Activated CD4-positive, alpha-beta T cell treated with anti-CD3 and anti-CD28 coated beads, Interleukin-2, amount 10 ng/mL, durations not matched to agents 24 days and 14 days (primary cell): ENCODE measurements at regions not wholly inside any gene's neighbourhood (a gene's known extent, or its start where the extent isn't known, plus 50 kb on each side); places are given as distances from the start of the nearest gene placed in this dataset.
"Not testable (repeated sequence)": the region's sequence is repeated elsewhere in the genome, so short reads cannot be mapped to it uniquely, and the experiment has no call there.

ENCODE experiments used
- DNase-seq: peaks from one replicate; pipeline ENCODE4 v3.0.0; 2022
- H3K27ac Mint-ChIP-seq: one replicate; pipeline ENCODE4 v1.8.0; 2022; ENCODE audit warnings: mild to moderate bottlenecking, mixed read lengths
- H3K27me3 Mint-ChIP-seq: one replicate; pipeline ENCODE4 v1.8.0; 2022; ENCODE audit warnings: mixed read lengths
- H3K36me3 Mint-ChIP-seq: one replicate; pipeline ENCODE4 v1.8.0; 2022; ENCODE audit warnings: low read depth, mild to moderate bottlenecking, mixed read lengths
- H3K4me1 Mint-ChIP-seq: one replicate; pipeline ENCODE4 v1.8.0; 2021; ENCODE audit warnings: mixed read lengths
- H3K4me3 Mint-ChIP-seq: one replicate; pipeline ENCODE4 v1.8.0; 2022; ENCODE audit warnings: mild to moderate bottlenecking, moderate library complexity, mixed read lengths
- H3K9me3 Mint-ChIP-seq: one replicate; pipeline ENCODE4 v1.8.0; 2021; ENCODE audit warnings: mixed read lengths
- intact Hi-C: fragments of 100-400 bp; cut with micrococcal nuclease; formaldehyde crosslinking; loops from one replicate; pipeline ENCODE4 v1.15.1; 2023

DNA sequence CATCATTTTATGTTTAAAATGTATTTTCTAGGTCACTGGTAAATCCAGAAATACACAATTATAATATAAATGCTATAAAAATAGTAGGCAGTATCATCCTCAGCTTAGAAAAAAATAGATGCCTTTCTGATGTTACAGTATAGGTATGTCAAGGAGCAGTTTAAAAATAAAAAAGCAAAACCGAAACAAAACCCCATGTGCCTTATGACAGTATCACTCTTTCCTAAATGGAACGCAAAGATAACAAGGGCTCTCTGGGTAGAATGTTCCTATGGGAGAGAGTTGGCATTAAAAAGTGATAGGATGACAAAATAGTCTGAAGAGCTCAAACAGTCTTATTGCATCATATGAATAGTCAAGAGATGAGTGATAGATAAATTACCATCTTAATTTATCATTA lies 172.1 kb downstream of the DSC3 start:
- no peaks in the 10 kb centered on the region for H3K4me1 Mint-ChIP-seq
- no peaks in the 10 kb centered on the region for H3K27me3 Mint-ChIP-seq
- intact Hi-C loops = no loop called here
- H3K36me3 Mint-ChIP-seq = no peaks in the 10 kb centered on the region
- no peaks in the 10 kb centered on the region for H3K9me3 Mint-ChIP-seq
- no peak for DNase-seq
- no peak overlapping the region for H3K4me3 Mint-ChIP-seq
- no peak overlapping the region for H3K27ac Mint-ChIP-seq

DNA sequence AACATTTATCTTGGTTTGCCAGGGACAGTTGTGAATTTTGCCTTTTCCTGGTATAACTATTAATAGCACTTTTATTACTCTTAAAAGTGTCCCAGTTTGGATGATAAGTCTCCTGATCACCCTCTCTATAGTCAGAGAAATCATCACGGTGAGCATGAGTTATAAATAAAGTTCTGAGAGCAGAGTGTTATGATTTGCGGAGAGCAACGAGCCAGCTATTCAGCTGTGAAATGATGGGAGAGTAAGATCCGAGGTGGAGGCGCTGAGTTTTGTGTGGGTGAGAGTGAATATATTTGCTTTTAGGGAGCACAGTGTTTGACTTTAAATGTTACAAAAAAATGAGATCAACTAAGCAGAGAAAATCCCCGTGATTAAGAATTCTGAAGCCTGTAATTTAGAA lies 179.6 kb downstream of the DSC3 start:
- Mint-ChIP-seq H3K4me1 (no peaks in the 10 kb centered on the region), H3K36me3 (no peaks in the 10 kb centered on the region), H3K27me3 (no peaks in the 10 kb centered on the region), H3K27ac (no peak overlapping the region), H3K9me3 (no peaks in the 10 kb centered on the region), H3K4me3 (no peak overlapping the region)
- intact Hi-C loops = no loop called here
- DNase-seq = no peak

DNA sequence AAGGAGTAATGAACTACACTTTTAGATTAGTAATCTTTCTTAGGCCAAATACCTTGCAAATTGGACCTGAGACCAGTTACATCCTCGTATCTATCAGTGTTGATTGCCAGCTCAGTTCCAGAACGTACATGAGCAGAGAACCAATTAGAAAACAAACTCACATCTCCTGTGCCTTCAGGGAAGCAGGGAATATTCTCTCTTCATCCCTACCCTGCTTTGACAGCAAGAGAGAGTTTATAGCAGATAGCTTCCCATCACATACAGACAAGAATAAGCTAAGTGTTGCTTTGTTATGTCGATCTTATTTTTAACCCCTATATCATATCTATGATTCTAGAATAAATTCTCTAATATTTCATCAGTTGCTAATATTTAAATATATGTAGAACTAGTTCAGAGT lies 181.8 kb downstream of the DSC3 start:
- no peak overlapping the region for H3K27ac Mint-ChIP-seq
- H3K4me1 Mint-ChIP-seq = no peaks in the 10 kb centered on the region
- intact Hi-C loops = no loop called here
- H3K4me3 Mint-ChIP-seq = no peak overlapping the region
- no peak for DNase-seq
- no peaks in the 10 kb centered on the region for H3K27me3 Mint-ChIP-seq
- no peaks in the 10 kb centered on the region for H3K36me3 Mint-ChIP-seq
- H3K9me3 Mint-ChIP-seq = no peaks in the 10 kb centered on the region

DNA sequence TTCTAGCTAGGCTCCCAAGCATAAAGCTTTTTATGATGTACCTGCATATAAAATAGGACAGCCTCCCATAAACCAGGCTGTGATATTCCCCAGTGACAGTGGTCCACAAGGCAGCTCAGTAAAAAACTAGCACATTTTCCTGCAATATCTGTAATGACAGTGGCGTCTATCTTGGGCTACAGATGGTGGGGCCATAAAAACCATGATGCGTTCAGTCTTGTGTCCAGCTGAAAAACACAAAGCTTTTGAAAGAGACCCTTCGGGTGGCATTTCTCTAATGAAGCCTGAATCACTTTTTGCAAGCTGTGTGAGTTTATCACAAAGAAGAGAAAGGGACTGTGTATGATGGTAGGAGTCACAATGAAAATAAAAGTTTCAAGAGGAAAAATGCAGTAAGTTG lies 183.5 kb downstream of the DSC3 start:
- Mint-ChIP-seq H3K27me3 (no peaks in the 10 kb centered on the region), H3K36me3 (no peaks in the 10 kb centered on the region), H3K4me3 (no peak overlapping the region), H3K9me3 (no peaks in the 10 kb centered on the region), H3K27ac (no peak overlapping the region), H3K4me1 (no peaks in the 10 kb centered on the region)
- intact Hi-C loops = no loop called here
- DNase-seq = no peak

DNA sequence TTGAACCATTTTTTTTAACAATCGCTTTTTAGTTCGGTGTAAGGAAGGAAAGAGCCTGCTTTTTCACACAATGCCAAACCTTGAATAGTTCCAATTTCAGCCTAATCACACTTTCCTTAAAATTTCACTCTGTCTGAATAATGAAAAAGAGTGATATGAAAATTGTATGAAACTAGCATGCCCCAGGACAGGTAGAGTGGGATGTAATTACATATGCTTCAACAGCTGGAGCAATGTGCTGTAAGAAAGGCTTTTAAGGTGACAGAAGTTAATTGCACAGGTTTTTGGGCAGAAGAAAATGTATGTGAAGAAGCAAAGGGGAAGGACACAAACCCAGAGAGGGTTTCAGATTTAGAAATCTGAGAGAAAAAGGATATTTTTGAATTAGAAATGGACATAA lies 184.0 kb downstream of the DSC3 start:
- Mint-ChIP-seq H3K27ac (no peak overlapping the region), H3K36me3 (no peaks in the 10 kb centered on the region), H3K27me3 (no peaks in the 10 kb centered on the region), H3K4me3 (no peak overlapping the region), H3K9me3 (no peaks in the 10 kb centered on the region), H3K4me1 (no peaks in the 10 kb centered on the region)
- intact Hi-C loops = no loop called here
- DNase-seq = no peak

DNA sequence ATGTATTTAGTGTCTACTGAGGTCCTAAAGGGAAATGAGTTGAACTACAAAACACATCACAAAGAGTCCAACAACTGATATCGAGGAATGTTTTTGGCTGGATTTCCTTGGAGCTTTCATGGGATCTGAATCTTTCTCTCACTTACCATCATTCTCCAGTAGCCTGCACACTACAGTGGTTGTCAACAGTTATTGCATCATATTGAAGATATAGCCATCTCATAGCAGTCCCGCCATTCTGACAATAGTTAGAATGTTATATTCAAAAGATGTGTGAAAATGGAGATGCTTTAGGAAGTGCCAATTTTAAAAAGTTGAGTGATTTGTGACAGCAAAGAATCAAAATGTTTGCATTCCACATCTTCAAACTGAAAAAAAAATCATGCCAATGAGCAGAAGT lies 186.8 kb downstream of the DSC3 start:
- no peaks in the 10 kb centered on the region for H3K36me3 Mint-ChIP-seq
- DNase-seq = no peak
- H3K27ac Mint-ChIP-seq = no peak overlapping the region
- H3K27me3 Mint-ChIP-seq = no peaks in the 10 kb centered on the region
- no peaks in the 10 kb centered on the region for H3K4me1 Mint-ChIP-seq
- H3K9me3 Mint-ChIP-seq = no peaks in the 10 kb centered on the region
- intact Hi-C loops = no loop called here
- no peak overlapping the region for H3K4me3 Mint-ChIP-seq

DNA sequence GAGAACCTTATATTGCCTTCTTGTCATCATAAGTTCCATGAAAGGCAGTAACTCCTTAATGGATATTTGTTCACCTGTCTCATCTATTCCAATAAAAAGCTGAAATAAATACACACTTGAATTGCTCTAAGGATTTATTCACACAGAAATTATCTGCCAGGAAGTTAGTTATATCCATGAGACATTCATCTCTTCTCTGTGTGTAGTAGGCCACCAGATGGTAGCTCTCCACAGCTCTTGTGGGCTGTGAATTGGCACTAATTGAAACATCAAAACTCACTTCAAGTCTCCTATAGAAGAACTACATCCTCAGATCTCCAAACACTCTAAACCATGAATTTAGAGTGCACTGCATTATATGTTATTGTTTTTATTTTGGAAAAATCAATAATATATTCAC lies 189.6 kb downstream of the DSC3 start:
- H3K27ac Mint-ChIP-seq = no peak overlapping the region
- no peaks in the 10 kb centered on the region for H3K36me3 Mint-ChIP-seq
- intact Hi-C loops = no loop called here
- H3K4me1 Mint-ChIP-seq = no peaks in the 10 kb centered on the region
- H3K4me3 Mint-ChIP-seq = no peak overlapping the region
- no peak for DNase-seq
- H3K9me3 Mint-ChIP-seq = peaks cover 4% of the 10 kb centered on the region
- H3K27me3 Mint-ChIP-seq = no peaks in the 10 kb centered on the region

DNA sequence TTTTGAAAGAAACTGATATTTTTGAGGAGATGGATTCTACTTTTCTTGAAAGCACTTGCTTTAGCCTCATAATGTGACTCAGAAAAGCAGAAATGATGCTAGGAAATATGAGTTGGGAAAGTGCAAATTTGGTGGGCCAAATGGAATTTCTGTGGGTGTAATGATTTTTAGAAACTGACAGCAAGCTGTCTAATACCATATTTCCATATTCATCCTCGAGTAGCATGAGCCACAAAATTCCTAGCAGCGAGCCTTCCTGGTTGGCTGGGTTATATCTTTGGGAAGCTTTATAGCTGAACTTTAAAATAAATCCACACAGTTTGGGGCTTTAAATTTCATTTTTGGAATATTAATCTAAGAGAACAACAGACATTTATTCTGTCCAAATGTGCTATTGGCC lies 190.0 kb downstream of the DSC3 start:
- H3K9me3 Mint-ChIP-seq = peaks cover 4% of the 10 kb centered on the region
- no peaks in the 10 kb centered on the region for H3K4me1 Mint-ChIP-seq
- no peak for DNase-seq
- H3K27me3 Mint-ChIP-seq = no peaks in the 10 kb centered on the region
- no peak overlapping the region for H3K4me3 Mint-ChIP-seq
- no peak overlapping the region for H3K27ac Mint-ChIP-seq
- intact Hi-C loops = no loop called here
- H3K36me3 Mint-ChIP-seq = no peaks in the 10 kb centered on the region

DNA sequence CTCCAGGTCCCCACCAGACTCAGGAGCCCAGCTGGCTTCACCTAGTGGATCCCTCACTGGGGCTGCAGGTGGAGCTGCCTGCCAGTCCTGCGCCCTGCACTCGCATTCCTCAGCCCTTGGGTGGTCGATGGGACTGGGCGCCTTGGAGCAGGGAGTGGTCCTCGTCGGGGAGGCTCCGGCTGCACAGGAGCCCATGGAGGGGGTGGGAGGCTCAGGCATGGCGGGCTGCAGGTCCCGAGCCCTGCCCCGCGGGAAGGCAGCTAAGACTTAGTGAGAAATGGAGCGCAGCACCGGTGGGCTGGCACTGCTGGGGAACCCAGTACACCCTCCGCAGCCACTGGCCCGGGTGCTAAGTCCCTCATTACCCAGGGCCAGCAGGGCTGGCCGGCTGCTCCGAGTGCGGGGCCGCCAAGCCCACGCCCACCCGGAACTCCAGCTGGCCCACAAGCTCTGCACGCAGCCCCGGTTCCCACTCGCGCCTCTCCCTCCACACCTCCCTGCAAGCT lies 203.4 kb downstream of the DSC3 start:
- H3K4me1 Mint-ChIP-seq, H3K36me3 Mint-ChIP-seq, DNase-seq, H3K27ac Mint-ChIP-seq, intact Hi-C loops, H3K9me3 Mint-ChIP-seq, H3K27me3 Mint-ChIP-seq, H3K4me3 Mint-ChIP-seq: not testable (repeated sequence)

DNA sequence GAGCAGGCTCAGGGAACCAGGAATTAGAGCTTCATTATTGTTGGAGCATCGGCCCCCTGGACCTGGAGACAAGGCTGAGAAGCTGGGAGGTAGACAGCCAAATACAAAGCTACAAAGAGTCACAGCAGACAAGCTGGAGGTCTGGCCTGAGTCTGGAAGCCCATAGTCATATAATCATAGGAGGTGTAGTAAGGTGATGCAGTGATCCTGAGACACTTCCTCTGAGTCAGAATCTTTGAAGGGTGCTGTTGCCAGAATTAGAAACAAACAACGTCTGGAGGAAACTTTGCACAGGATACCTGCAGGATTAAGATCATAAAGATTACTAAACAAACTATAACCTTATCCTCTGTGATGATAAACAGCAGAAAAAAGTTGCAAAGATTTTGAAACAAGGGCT lies 213.8 kb downstream of the DSC3 start:
- no peaks in the 10 kb centered on the region for H3K4me1 Mint-ChIP-seq
- intact Hi-C loops = no loop called here
- H3K36me3 Mint-ChIP-seq = no peaks in the 10 kb centered on the region
- no peak overlapping the region for H3K4me3 Mint-ChIP-seq
- no peak for DNase-seq
- H3K27ac Mint-ChIP-seq = no peak overlapping the region
- no peaks in the 10 kb centered on the region for H3K27me3 Mint-ChIP-seq
- peaks cover 8% of the 10 kb centered on the region for H3K9me3 Mint-ChIP-seq

DNA sequence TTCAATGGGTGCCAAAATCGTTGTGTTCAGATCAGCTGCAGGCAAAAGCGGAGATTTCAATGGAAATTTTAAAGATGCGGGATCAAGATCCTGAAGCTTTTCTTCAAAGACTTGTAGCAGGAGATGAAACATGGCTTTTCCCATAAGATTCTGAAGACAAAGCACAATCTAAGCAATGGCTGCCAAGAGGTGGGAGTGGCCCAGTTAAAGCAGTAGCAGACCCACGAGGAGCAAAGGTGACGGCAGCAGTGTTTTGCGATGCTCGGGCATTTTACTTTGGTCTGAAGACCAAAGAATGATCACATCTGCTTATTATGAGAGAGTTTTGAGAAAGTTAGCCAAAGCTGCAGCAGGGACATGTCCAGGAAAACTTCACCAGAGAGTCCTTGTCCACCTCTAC lies 222.9 kb downstream of the DSC3 start:
- H3K27me3 Mint-ChIP-seq = no peaks in the 10 kb centered on the region
- DNase-seq = no peak
- no peak overlapping the region for H3K4me3 Mint-ChIP-seq
- no peaks in the 10 kb centered on the region for H3K4me1 Mint-ChIP-seq
- peaks cover 6% of the 10 kb centered on the region for H3K9me3 Mint-ChIP-seq
- no peaks in the 10 kb centered on the region for H3K36me3 Mint-ChIP-seq
- H3K27ac Mint-ChIP-seq = no peak overlapping the region
- intact Hi-C loops = no loop called here

DNA sequence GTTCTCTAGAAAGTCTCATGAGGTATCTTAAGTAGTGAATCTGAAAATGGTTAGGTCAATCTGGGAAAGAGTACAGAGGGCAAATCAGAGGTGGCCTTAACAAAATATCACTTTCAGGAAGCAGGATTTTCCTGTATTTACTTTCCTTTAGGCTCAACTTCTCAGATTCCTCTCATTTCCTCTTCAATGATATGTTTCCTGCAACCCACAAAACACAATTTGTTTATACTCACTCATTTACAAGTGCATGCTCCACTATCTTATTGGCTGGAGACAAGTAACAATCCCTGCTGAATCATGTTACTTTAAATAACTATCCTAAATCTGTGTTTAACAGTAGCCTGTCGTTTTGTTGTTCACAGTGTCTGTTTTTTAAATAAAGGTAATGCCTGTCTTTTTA lies 228.1 kb downstream of the DSC3 start:
- Mint-ChIP-seq H3K27me3 (no peaks in the 10 kb centered on the region), H3K4me3 (no peak overlapping the region), H3K36me3 (no peaks in the 10 kb centered on the region), H3K4me1 (no peaks in the 10 kb centered on the region), H3K27ac (no peak overlapping the region), H3K9me3 (peaks cover 6% of the 10 kb centered on the region)
- intact Hi-C loops = no loop called here
- no peak for DNase-seq

DNA sequence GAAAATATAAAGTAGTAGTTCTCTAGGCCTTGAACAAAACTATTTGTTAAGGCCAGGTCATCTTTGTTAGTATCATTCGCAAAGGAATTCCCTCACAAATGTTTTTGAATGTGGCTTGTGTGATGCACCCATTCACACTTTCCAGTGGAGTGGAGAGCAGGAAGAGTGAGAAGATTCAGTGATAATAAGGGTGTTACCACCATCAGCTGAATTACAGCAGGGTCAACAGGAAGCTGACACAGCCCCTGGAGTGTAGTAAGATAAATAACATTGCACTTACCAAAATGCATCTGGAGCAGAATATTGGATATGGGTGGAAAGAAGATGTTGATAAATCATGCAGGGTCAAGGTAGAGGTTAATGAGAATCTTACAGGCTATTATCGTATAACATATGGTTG lies 231.0 kb downstream of the DSC3 start:
- H3K27me3 Mint-ChIP-seq = no peaks in the 10 kb centered on the region
- intact Hi-C loops = no loop called here
- no peak overlapping the region for H3K4me3 Mint-ChIP-seq
- H3K36me3 Mint-ChIP-seq = no peaks in the 10 kb centered on the region
- no peak for DNase-seq
- H3K27ac Mint-ChIP-seq = no peak overlapping the region
- H3K4me1 Mint-ChIP-seq = no peaks in the 10 kb centered on the region
- H3K9me3 Mint-ChIP-seq = peaks cover 2% of the 10 kb centered on the region

DNA sequence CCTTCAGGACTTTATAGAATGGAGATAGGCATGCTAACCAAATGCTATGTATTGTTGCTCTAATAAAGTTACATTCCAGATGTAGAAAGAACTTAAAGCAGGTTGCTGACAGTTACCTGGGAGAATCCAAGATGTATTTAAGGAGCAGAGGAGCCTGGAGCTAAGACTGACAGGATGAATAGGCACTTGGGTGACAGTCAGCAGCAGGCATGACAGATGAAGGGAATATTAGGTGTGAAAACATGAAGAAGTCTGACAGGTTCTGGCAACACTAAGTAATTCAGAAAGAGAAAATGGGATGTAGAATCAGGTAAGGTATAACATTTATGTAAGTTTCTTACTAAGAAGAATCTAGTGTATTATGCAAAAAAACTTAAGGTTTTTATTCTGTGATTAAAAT lies 232.0 kb downstream of the DSC3 start:
- Mint-ChIP-seq H3K4me1 (no peaks in the 10 kb centered on the region), H3K9me3 (no peaks in the 10 kb centered on the region), H3K27ac (no peak overlapping the region), H3K27me3 (no peaks in the 10 kb centered on the region), H3K36me3 (no peaks in the 10 kb centered on the region), H3K4me3 (no peak overlapping the region)
- intact Hi-C loops = no loop called here
- no peak for DNase-seq

DNA sequence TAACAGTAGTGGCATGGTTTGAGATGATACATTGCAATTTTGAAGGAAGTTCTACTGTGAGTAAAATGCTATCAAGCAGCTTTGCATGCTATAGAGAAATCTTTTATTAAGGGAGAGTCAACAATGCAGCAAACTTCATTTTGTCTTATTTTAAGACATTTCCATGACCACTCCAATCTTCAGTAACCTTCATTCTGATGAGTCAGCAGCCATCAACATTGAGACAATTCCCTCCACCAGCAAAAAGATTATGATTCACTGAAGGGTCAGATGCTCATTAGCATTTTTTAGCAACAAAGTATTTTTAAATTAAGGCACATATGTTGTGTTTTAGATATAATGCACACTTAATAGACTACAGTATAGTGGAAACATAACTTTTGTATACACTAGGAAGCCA lies 235.7 kb downstream of the DSC3 start:
- H3K4me1 Mint-ChIP-seq = no peaks in the 10 kb centered on the region
- no peaks in the 10 kb centered on the region for H3K9me3 Mint-ChIP-seq
- DNase-seq = no peak
- no peaks in the 10 kb centered on the region for H3K27me3 Mint-ChIP-seq
- intact Hi-C loops = no loop called here
- H3K27ac Mint-ChIP-seq = no peak overlapping the region
- H3K4me3 Mint-ChIP-seq = no peak overlapping the region
- no peaks in the 10 kb centered on the region for H3K36me3 Mint-ChIP-seq

DNA sequence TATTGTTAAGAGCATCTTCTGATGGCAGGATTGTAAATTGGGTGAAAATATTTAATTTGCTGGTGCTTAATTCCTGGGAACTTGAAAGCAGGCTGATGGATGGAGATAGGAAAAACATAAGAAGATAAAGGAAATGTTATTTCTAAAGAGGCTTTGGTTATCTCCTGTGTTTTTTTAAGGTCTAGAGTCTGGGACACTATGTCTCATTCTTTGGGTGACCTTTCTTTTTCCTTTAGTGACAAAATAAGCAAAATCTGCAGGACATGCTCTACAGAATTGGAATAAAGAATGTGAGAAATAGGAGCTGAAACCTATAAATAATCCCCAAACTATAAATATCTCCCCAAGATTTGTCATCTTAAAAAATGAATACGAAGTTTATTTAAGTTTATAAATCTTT lies 241.7 kb downstream of the DSC3 start:
- Mint-ChIP-seq H3K9me3 (peaks cover 3% of the 10 kb centered on the region), H3K4me1 (no peaks in the 10 kb centered on the region), H3K4me3 (no peak overlapping the region), H3K27ac (no peak overlapping the region), H3K36me3 (no peaks in the 10 kb centered on the region), H3K27me3 (no peaks in the 10 kb centered on the region)
- intact Hi-C loops = no loop called here
- no peak for DNase-seq
